H9 (cell line): ENCODE measurements at regions not wholly inside any gene's neighbourhood (a gene's known extent, or its start where the extent isn't known, plus 50 kb on each side); places are given as distances from the start of the nearest gene placed in this dataset.

ENCODE experiments used
- DNase-seq: peaks from one replicate; pipeline ENCODE4 v3.0.0-alpha.2; 2017
- H2AFZ ChIP-seq: one replicate; pipeline ENCODE4 v1.6.1; 2013; ENCODE audit warnings: mild to moderate bottlenecking, low read length, control low read depth, moderate library complexity
- H2AK5ac ChIP-seq: 2 replicates; pipeline ENCODE4 v1.6.1; 2013; ENCODE audit warnings: low read length, control low read depth, mixed read lengths; ENCODE audit not compliant: insufficient read length
- H2BK120ac ChIP-seq: one replicate; pipeline ENCODE4 v1.6.1; 2013; ENCODE audit warnings: low read depth, mild to moderate bottlenecking, low read length, control low read depth, inconsistent platforms; ENCODE audit not compliant: poor library complexity, severe bottlenecking
- H2BK12ac ChIP-seq: 2 replicates; pipeline ENCODE4 v1.6.1; 2013; ENCODE audit warnings: low read length, control low read depth, mixed read lengths, low read depth; ENCODE audit not compliant: insufficient read length
- H2BK15ac ChIP-seq: 2 replicates; pipeline ENCODE4 v1.6.1; 2013; ENCODE audit warnings: low read depth, low read length, control low read depth
- H2BK20ac ChIP-seq: one replicate; pipeline ENCODE4 v1.6.1; 2013; ENCODE audit warnings: low read depth, mild to moderate bottlenecking, low read length, control low read depth, inconsistent platforms; ENCODE audit not compliant: poor library complexity, severe bottlenecking
- H2BK5ac ChIP-seq: 2 replicates; pipeline ENCODE4 v1.6.1; 2013; ENCODE audit warnings: low read length, control low read depth, mixed read lengths; ENCODE audit not compliant: insufficient read length
- H3K14ac ChIP-seq: 2 replicates; pipeline ENCODE4 v1.6.1; 2013; ENCODE audit warnings: low read length, control low read depth; ENCODE audit not compliant: insufficient read depth
- H3K18ac ChIP-seq: 2 replicates; pipeline ENCODE4 v1.6.1; 2013; ENCODE audit warnings: low read depth, mild to moderate bottlenecking, mixed read lengths, low read length, control low read depth; ENCODE audit not compliant: insufficient read length
- H3K23ac ChIP-seq: 2 replicates; pipeline ENCODE4 v1.6.1; 2013; ENCODE audit warnings: low read length, control low read depth, mixed read lengths, low read depth; ENCODE audit not compliant: insufficient read length
- H3K23me2 ChIP-seq: 2 replicates; pipeline ENCODE4 v1.6.1; 2013; ENCODE audit warnings: low read depth, mild to moderate bottlenecking, mixed read lengths, low read length, control low read depth; ENCODE audit not compliant: insufficient read length, poor library complexity, severe bottlenecking
- H3K27ac ChIP-seq: 2 replicates; pipeline ENCODE4 v1.5.1; 2013; ENCODE audit warnings: low read length, control low read depth, mixed read lengths, low read depth; ENCODE audit not compliant: insufficient read length
- H3K27me3 ChIP-seq: 2 replicates; pipeline ENCODE4 v1.6.1; 2013; ENCODE audit warnings: low read length, control low read depth, inconsistent platforms; ENCODE audit not compliant: insufficient read depth
- H3K4ac ChIP-seq: 2 replicates; pipeline ENCODE4 v1.6.1; 2013; ENCODE audit warnings: low read depth, mild to moderate bottlenecking, control low read depth, inconsistent platforms, low read length, moderate library complexity
- H3K4me1 ChIP-seq: 2 replicates; pipeline ENCODE4 v1.6.1; 2013; ENCODE audit warnings: low read length, control low read depth, inconsistent platforms; ENCODE audit not compliant: insufficient read depth
- H3K4me2 ChIP-seq: 2 replicates; pipeline ENCODE4 v1.6.1; 2013; ENCODE audit warnings: low read length, control low read depth, mixed read lengths; ENCODE audit not compliant: insufficient read length, insufficient read depth
- H3K56ac ChIP-seq: 2 replicates; pipeline ENCODE4 v1.6.1; 2013; ENCODE audit warnings: low read depth, mild to moderate bottlenecking, mixed read lengths, low read length, control low read depth; ENCODE audit not compliant: insufficient read length
- H3K79me1 ChIP-seq: 2 replicates; pipeline ENCODE4 v1.6.1; 2013; ENCODE audit warnings: low read depth, mild to moderate bottlenecking, moderate library complexity, low read length, control low read depth, inconsistent platforms; ENCODE audit not compliant: insufficient read depth, poor library complexity, severe bottlenecking
- H3K79me2 ChIP-seq: 2 replicates; pipeline ENCODE4 v1.6.1; 2013; ENCODE audit warnings: low read length, control low read depth, inconsistent platforms; ENCODE audit not compliant: insufficient read depth
- H3K9ac ChIP-seq: 2 replicates; pipeline ENCODE4 v1.6.1; 2013; ENCODE audit warnings: low read length, control low read depth, mixed read lengths; ENCODE audit not compliant: insufficient read length; ENCODE audit errors: extremely low read depth
- H3K9me3 ChIP-seq: one replicate; pipeline ENCODE4 v1.6.1; 2013; ENCODE audit warnings: low read depth, low read length, inconsistent platforms; ENCODE audit not compliant: control insufficient read depth
- H3T11ph ChIP-seq: one replicate; pipeline ENCODE4 v1.6.1; 2013; ENCODE audit warnings: mild to moderate bottlenecking, low read length, control low read depth, inconsistent platforms
- H4K20me1 ChIP-seq: one replicate; pipeline ENCODE4 v1.6.1; 2013; ENCODE audit not compliant: control insufficient read depth, insufficient read length, insufficient read depth
- H4K5ac ChIP-seq: 2 replicates; pipeline ENCODE4 v1.6.1; 2013; ENCODE audit warnings: low read depth, mild to moderate bottlenecking, mixed read lengths, low read length, control low read depth; ENCODE audit not compliant: insufficient read length
- H4K8ac ChIP-seq: replicated peaks from 2 replicates; pipeline ENCODE4 v1.6.1; 2013; ENCODE audit warnings: low read length, control low read depth, mixed read lengths, low read depth; ENCODE audit not compliant: insufficient read length
- H4K91ac ChIP-seq: 2 replicates; pipeline ENCODE4 v1.6.1; 2013; ENCODE audit warnings: low read depth, mild to moderate bottlenecking, moderate library complexity, mixed read lengths, low read length, control low read depth; ENCODE audit not compliant: insufficient read length
- H3K27ac Mint-ChIP-seq, 3 experiments: 2 replicates in 2 of 3; 3 replicates in 1 of 3; pipeline ENCODE4 v1.8.0; 2020 to 2021; ENCODE audit warnings: mixed read lengths in 3 of 3, mild to moderate bottlenecking in 1 of 3, moderate library complexity in 1 of 3
- H3K27me3 Mint-ChIP-seq: 2 replicates; pipeline ENCODE4 v1.8.0; 2021; ENCODE audit warnings: low read depth, mild to moderate bottlenecking, moderate library complexity, mixed read lengths
- H3K36me3 Mint-ChIP-seq, 3 experiments: 2 replicates in 2 of 3; 3 replicates in 1 of 3; pipeline ENCODE4 v1.8.0; 2020 to 2021; ENCODE audit warnings: low read depth in 3 of 3, mixed read lengths in 3 of 3; ENCODE audit not compliant: insufficient read depth in 1 of 3
- H3K4me1 Mint-ChIP-seq, 2 experiments: 2 replicates each; pipeline ENCODE4 v1.8.0; 2020; ENCODE audit warnings: mixed read lengths in 2 of 2
- H3K4me3 Mint-ChIP-seq, 2 experiments: 2 replicates in 1 of 2; 3 replicates in 1 of 2; pipeline ENCODE4 v1.8.0; 2020 to 2021; ENCODE audit warnings: mild to moderate bottlenecking in 2 of 2, mixed read lengths in 2 of 2, moderate library complexity in 1 of 2
- H3K9me3 Mint-ChIP-seq, 2 experiments: 2 replicates in 1 of 2; 3 replicates in 1 of 2; pipeline ENCODE4 v1.8.0; 2020; ENCODE audit warnings: mild to moderate bottlenecking in 2 of 2, mixed read lengths in 2 of 2, moderate library complexity in 1 of 2
- WGBS: extraction: QIAGEN DNeasy Blood & Tissue Kit; methylation state at CpG from one replicate; pipeline ENCODE4 v1.1.7; 2013; ENCODE audit warnings: missing lambda C conversion rate, low lambda C conversion rate, mixed read lengths; ENCODE audit not compliant: insufficient read length; ENCODE audit errors: extremely low coverage; 5-methylcytosine and 5-hydroxymethylcytosine counted together
- TF ChIP-seq, protein P1 (sequence below): fragments of 200-600 bp; sonication (generic); conservative IDR thresholded peaks from 3 replicates; pipeline ENCODE4 v1.8.0; 2021; ENCODE audit warnings: antibody characterized with exemption, mild to moderate bottlenecking

DNA sequence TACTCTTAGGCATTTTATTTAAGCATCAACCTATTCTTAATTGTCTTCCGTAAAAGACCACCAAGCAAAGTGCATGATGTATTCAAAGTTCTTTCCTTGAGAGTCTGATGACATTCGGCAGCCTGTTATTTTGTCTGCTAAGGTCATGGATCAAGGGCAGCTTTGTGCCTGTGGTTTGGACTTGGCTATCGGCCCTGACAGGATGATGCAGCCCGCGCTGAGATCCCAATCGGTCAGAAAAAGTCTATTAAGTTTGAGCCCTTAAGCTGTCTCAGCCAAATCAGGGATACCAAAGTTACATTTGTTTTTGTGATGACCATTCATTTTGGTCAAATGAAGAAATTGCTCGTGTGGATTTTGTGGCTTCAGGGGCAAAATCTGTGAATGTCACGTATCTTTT, 718.9 kb upstream of the FANCL start:
- no peaks in the 10 kb centered on the region for H3K36me3 Mint-ChIP-seq
- no peak for DNase-seq
- no peak overlapping the region for H3K4ac ChIP-seq
- H3K4me2 ChIP-seq: no peak overlapping the region
- no peak overlapping the region for H3K27ac Mint-ChIP-seq
- no peak overlapping the region for H2BK20ac ChIP-seq
- no peak overlapping the region for H2AFZ ChIP-seq
- H3T11ph ChIP-seq: no peak overlapping the region
- no peak overlapping the region for H4K8ac ChIP-seq
- no peaks in the 10 kb centered on the region for H3K9me3 Mint-ChIP-seq
- TF ChIP-seq, protein P1, sequence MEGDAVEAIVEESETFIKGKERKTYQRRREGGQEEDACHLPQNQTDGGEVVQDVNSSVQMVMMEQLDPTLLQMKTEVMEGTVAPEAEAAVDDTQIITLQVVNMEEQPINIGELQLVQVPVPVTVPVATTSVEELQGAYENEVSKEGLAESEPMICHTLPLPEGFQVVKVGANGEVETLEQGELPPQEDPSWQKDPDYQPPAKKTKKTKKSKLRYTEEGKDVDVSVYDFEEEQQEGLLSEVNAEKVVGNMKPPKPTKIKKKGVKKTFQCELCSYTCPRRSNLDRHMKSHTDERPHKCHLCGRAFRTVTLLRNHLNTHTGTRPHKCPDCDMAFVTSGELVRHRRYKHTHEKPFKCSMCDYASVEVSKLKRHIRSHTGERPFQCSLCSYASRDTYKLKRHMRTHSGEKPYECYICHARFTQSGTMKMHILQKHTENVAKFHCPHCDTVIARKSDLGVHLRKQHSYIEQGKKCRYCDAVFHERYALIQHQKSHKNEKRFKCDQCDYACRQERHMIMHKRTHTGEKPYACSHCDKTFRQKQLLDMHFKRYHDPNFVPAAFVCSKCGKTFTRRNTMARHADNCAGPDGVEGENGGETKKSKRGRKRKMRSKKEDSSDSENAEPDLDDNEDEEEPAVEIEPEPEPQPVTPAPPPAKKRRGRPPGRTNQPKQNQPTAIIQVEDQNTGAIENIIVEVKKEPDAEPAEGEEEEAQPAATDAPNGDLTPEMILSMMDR: no peak
- no peaks in the 10 kb centered on the region for H3K9me3 ChIP-seq
- H2BK15ac ChIP-seq: no peak overlapping the region
- H3K23ac ChIP-seq: no peak overlapping the region
- H2BK120ac ChIP-seq: no peak overlapping the region
- H3K18ac ChIP-seq: no peak overlapping the region
- H3K4me1 Mint-ChIP-seq: peaks cover 17 to 19% of the 10 kb centered on the region in 2 experiments
- H3K9ac ChIP-seq: no peak overlapping the region
- no peak overlapping the region for H2BK5ac ChIP-seq
- no peaks in the 10 kb centered on the region for H3K23me2 ChIP-seq
- no peak overlapping the region for H2BK12ac ChIP-seq
- no peak overlapping the region for H3K4me3 Mint-ChIP-seq
- H3K79me2 ChIP-seq: no peaks in the 10 kb centered on the region
- H3K79me1 ChIP-seq: no peaks in the 10 kb centered on the region
- H3K56ac ChIP-seq: no peak overlapping the region
- WGBS: no CpG with 5 or more reads among the region's 8 CpGs
- H3K4me1 ChIP-seq: peaks cover 9% of the 10 kb centered on the region; the same call in 1 of the 2 replicates
- H3K27me3 Mint-ChIP-seq: no peaks in the 10 kb centered on the region
- H3K27ac ChIP-seq: no peak overlapping the region
- H2AK5ac ChIP-seq: no peak overlapping the region
- H3K14ac ChIP-seq: no peak overlapping the region
- no peak overlapping the region for H4K5ac ChIP-seq
- H4K20me1 ChIP-seq: no peaks in the 10 kb centered on the region
- H4K91ac ChIP-seq: no peak overlapping the region
- no peaks in the 10 kb centered on the region for H3K27me3 ChIP-seq
